ENCODE measurements at regions not wholly inside any gene's neighbourhood (a gene's known extent, or its start where the extent isn't known, plus 50 kb on each side); places are given as distances from the start of the nearest gene placed in this dataset.

DNA sequence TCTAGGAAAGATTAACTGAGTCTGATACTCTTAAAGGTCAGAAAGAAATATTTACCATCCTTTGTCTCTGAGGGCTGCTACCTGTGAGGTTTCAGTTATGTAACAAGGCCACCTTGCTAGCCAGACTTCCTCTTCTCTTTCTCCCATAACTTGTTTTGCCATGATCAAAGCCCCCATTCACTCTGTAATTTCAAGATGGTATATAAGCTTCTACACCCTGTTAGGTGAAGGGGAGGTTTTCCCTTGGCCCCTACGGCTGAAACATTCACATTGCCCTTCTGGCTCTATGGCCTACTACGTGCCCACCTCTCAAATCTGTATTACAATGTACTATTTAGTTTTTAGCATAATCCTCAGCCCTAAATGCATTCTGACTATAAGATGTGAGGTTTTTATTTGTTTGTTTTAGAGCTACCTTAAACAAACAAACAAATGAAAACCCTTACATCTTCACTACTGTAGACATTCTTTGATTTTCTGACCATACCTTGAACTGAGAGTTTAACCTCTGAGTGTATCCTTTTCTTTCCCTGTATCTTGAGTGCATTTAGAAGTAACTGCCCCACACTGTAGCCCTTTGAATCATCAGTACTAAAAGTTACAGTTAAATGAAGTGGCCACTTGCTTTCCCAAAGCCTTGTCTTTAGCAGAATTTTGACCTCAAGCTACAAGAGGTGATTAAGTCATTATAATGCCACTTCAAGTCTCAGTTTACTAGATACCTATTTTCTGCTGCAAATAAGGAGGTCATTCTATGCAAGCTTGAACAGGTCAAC is 332.2 kb downstream of the SOCS6 start:
- H3K9me3 ChIP-seq = peaks cover 0 to 10% (median 0%) of the 10 kb centered on the region in 4 donors
- 53 to 58% methylated on average over 2 of the region's 2 CpGs for WGBS, 2 donors
- no peaks in the 10 kb centered on the region for H3K4me1 ChIP-seq
- no peak overlapping the region for H3K27ac ChIP-seq
- H3K36me3 ChIP-seq = no peaks in the 10 kb centered on the region
- no peaks in the 10 kb centered on the region for H3K27me3 ChIP-seq
- no peak overlapping the region for H3K4me3 ChIP-seq
- TF ChIP-seq POLR2A (IDR thresholded peaks at IDR 0.05) (no peak), EP300 (IDR thresholded peaks at IDR 0.05) (no peak), CTCF (IDR thresholded peaks at IDR 0.05) (no peak)
- no peak for DNase-seq (ENCODE audit: low spot score in 2 of 2)

DNA sequence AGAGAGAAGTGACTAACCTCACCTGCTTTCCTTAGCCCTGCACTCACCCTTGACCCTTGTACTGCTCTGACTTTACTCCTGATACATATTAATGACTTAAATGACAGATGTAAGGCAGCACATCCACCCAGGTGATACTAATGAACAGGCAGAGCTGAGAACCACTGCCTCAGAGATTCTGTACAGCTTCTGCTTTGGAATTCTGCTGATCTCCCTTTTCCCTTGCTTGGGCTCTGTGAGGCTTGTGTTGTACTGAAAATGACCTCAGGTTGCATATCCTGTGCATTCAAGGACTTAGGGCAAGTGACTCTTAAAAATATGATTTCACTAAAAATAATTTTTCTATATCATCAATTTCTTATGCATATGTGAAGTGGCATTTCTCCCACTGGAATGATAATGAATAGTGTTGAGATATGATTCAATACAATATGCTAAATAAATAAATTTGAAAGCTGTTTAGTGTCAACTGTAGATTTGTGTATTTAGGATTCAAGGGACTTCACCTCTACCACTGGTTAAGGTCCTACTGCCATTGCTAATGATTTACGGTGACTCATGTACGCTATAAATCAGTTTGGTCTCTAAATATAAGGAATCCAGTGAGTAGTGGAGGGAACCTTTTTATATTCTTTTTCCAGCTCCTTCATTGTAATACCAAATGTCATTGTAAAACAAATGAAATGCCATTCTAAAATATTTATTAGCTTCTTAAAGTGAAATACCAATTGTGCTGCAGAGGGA is 328.3 kb downstream of the SOCS6 start:
- H3K4me3 ChIP-seq = no peak overlapping the region
- WGBS, 2 donors = 89 to 94% methylated on average over 2 of the region's 2 CpGs
- H3K4me1 ChIP-seq = no peaks in the 10 kb centered on the region
- TF ChIP-seq POLR2A (IDR thresholded peaks at IDR 0.05) = no peak
- no peak for TF ChIP-seq EP300 (IDR thresholded peaks at IDR 0.05)
- TF ChIP-seq CTCF (IDR thresholded peaks at IDR 0.05) = no peak
- H3K27ac ChIP-seq = no peak overlapping the region
- no peaks in the 10 kb centered on the region for H3K27me3 ChIP-seq
- H3K36me3 ChIP-seq = no peaks in the 10 kb centered on the region
- peaks cover 0 to 10% (median 0%) of the 10 kb centered on the region in 4 donors for H3K9me3 ChIP-seq
- no peak for DNase-seq (ENCODE audit: low spot score in 2 of 2)

DNA sequence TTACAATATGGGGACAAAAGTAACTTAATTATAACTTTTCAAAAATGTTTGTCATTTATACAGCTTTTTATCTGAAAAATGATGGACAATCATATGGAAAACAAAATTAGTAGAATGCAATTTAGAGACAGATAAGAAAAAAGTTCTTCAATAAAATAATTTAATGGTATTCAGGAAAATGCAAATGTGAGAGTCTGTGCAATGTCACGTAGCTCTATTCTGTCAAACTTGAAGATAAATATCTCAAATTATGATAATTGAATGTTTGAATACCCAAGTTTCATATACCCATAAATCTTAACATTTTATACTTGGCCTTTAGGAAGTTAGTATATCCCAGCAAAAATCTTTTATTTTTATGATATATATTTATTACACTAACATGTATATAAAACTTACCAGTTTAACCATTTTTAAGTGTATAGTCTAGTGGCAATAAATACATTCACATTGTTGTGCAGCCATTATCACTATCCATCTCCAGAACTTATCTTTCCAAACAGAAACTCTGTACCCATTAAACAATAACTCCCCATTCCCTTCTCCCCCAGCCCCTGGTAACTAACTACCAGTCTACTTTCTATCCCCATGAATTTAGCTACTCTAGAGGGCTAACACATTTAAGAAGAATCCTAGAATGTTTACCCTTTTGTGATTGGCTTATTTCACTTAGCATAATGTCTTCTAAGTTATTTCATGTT is 311.5 kb downstream of the SOCS6 start:
- Histone ChIP-seq H3K27me3 (no peaks in the 10 kb centered on the region), H3K36me3 (no peaks in the 10 kb centered on the region), H3K27ac (no peak overlapping the region), H3K9me3 (no peaks in the 10 kb centered on the region), H3K4me3 (no peak overlapping the region), H3K4me1 (no peaks in the 10 kb centered on the region)
- WGBS, 2 donors = 65 to 73% methylated on average over 1 of the region's 1 CpG
- TF ChIP-seq POLR2A (IDR thresholded peaks at IDR 0.05) (no peak), EP300 (IDR thresholded peaks at IDR 0.05) (no peak), CTCF (IDR thresholded peaks at IDR 0.05) (no peak)
- DNase-seq (ENCODE audit: low spot score in 2 of 2) = no peak

DNA sequence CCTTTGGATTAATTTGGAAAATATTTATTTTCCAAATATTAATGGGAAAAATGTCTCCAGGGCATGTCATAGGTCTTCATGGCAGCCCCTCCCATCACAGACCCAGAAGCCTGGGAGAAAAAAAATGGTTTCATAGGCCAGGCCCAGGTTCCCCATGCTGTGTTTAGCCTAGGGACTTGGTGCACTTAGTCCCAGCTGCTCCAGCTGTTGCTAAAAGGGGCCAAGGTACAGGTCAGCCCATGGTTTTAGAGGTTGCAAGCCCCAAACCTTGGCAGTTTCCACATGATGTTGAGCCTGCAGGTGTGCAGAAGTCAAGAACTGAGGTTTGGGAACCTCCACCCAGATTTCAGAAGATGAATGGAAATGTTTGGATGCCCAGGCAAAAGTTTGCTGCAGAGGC is 309.6 kb downstream of the SOCS6 start:
- Histone ChIP-seq H3K36me3 (no peaks in the 10 kb centered on the region), H3K4me3 (no peak overlapping the region), H3K9me3 (no peaks in the 10 kb centered on the region), H3K27ac (no peak overlapping the region), H3K4me1 (no peaks in the 10 kb centered on the region), H3K27me3 (no peaks in the 10 kb centered on the region)
- no peak for DNase-seq (ENCODE audit: low spot score in 2 of 2)
- TF ChIP-seq POLR2A (IDR thresholded peaks at IDR 0.05) = no peak
- no peak for TF ChIP-seq EP300 (IDR thresholded peaks at IDR 0.05)

GRCh38 chr18:70582981-70583380 is 294.1 kb downstream of the SOCS6 start:
- DNase-seq (ENCODE audit: low spot score in 2 of 2) = no peak
- TF ChIP-seq EP300 (IDR thresholded peaks at IDR 0.05) = no peak
- no peak for TF ChIP-seq CTCF (IDR thresholded peaks at IDR 0.05)
- no peak for TF ChIP-seq POLR2A (IDR thresholded peaks at IDR 0.05)
- WGBS, 2 donors = 58 to 61% methylated on average over 2 of the region's 2 CpGs
- Histone ChIP-seq H3K27me3 (no peaks in the 10 kb centered on the region), H3K36me3 (no peaks in the 10 kb centered on the region), H3K27ac (no peak overlapping the region), H3K4me1 (no peaks in the 10 kb centered on the region), H3K4me3 (no peak overlapping the region), H3K9me3 (peaks cover 0 to 29% (median 0%) of the 10 kb centered on the region in 4 donors)

Data from tibial nerve (tissue), 4 donors.